Stomach (tissue), 4 donors: ENCODE measurements at regions not wholly inside any gene's neighbourhood (a gene's known extent, or its start where the extent isn't known, plus 50 kb on each side); places are given as distances from the start of the nearest gene placed in this dataset.

Experiments
- CTCF ChIP-seq, 7 experiments: fragments of 450-650 bp in 4 of 7; fragments of 200-600 bp in 3 of 7; sonication (generic) in 3 of 7; IDR thresholded peaks; one replicate each; pipeline ENCODE4 v1.5.1; 2016 to 2019; ENCODE audit warnings: antibody characterized with exemption in 7 of 7, control low read depth in 2 of 7, mild to moderate bottlenecking in 1 of 7
- POLR2A ChIP-seq, 4 donors: fragments of 450-650 bp; IDR thresholded peaks; one replicate each; pipeline ENCODE4 v1.6.1; 2016; ENCODE audit warnings: antibody characterized with exemption in 4 of 4, control low read depth in 2 of 4, mild to moderate bottlenecking in 1 of 4, moderate library complexity in 1 of 4
- POLR2AphosphoS5 ChIP-seq, 3 donors: sonication (generic); formaldehyde crosslinking; IDR thresholded peaks; one replicate each; pipeline ENCODE4 v1.6.1; 2016; ENCODE audit warnings: antibody characterized with exemption in 3 of 3

- TF ChIP-seq POLR2AphosphoS5 (IDR thresholded peaks at IDR 0.05) = no peak
- no peak for TF ChIP-seq CTCF (IDR thresholded peaks at IDR 0.05)
- TF ChIP-seq POLR2A (IDR thresholded peaks at IDR 0.05) = no peak
These were observed 110.9 kb upstream of the BASP1 start for GRCh38 chr5:17106521-17106920.
